ENCODE measurements at regions not wholly inside any gene's neighbourhood (a gene's known extent, or its start where the extent isn't known, plus 50 kb on each side); places are given as distances from the start of the nearest gene placed in this dataset.

GRCh38 chr5:165673499-165673898 lies 2168.1 kb downstream of the MAT2B start:
- intact Hi-C loops (cut with micrococcal nuclease): no loop called here
- no peaks in the 10 kb centered on the region for H3K36me3 Mint-ChIP-seq
- H3K9ac ChIP-seq (ENCODE audit: insufficient read depth, low read length, poor library complexity, severe bottlenecking): no peak overlapping the region
- no peak overlapping the region for H3K4me3 ChIP-seq (replicated peaks in 1 of 3; ENCODE audit: low read depth in 2 of 3, low read length in 3 of 3)
- no peak overlapping the region for H3K27ac ChIP-seq (ENCODE audit: low read depth in 1 of 2, low read length in 2 of 2)
- no peaks in the 10 kb centered on the region for H3K79me2 ChIP-seq (ENCODE audit: insufficient read depth, low read length)
- H3K27me3 ChIP-seq (ENCODE audit: control insufficient read depth in 2 of 2, insufficient read depth in 2 of 2, low read length in 2 of 2): no peaks in the 10 kb centered on the region
- TF ChIP-seq CTCF (IDR thresholded peaks at IDR 0.05): no peak
- no peak overlapping the region for H3K27ac Mint-ChIP-seq
- peaks cover 5 to 9% of the 10 kb centered on the region in 2 donors for H3K9me3 ChIP-seq (replicated peaks in 1 of 2; ENCODE audit: control insufficient read depth in 1 of 2, insufficient read depth in 1 of 2, low read length in 2 of 2)
- no peaks in the 10 kb centered on the region for H4K20me1 ChIP-seq (ENCODE audit: insufficient read depth, low read length)
- no peaks in the 10 kb centered on the region for H3K4me1 Mint-ChIP-seq
- no peak overlapping the region for H2AFZ ChIP-seq (ENCODE audit: insufficient read depth, low read depth, low read length, poor library complexity, severe bottlenecking)
- H3K36me3 ChIP-seq (replicated peaks in 1 of 2; ENCODE audit: control insufficient read depth in 1 of 2, insufficient read depth in 2 of 2, low read length in 2 of 2): no peaks in the 10 kb centered on the region
- no peaks in the 10 kb centered on the region for H3K4me1 ChIP-seq (ENCODE audit: control insufficient read depth in 1 of 2, insufficient read depth in 2 of 2, low read length in 2 of 2)
- peaks cover 0 to 12% (median 2%) of the 10 kb centered on the region in 7 donors for H3K9me3 Mint-ChIP-seq
- H3K27me3 Mint-ChIP-seq (ENCODE audit: low read depth in 3 of 3): no peaks in the 10 kb centered on the region
- H3K4me2 ChIP-seq (replicated peaks; ENCODE audit: extremely low read depth, low read length, poor library complexity, severe bottlenecking): no peak overlapping the region
- DNase-seq: no peak
- H3K4me3 Mint-ChIP-seq: no peak overlapping the region

- H3K9me3 Mint-ChIP-seq: peaks cover 6 to 21% (median 15%) of the 10 kb centered on the region in 7 donors
- DNase-seq: no peak
- Histone ChIP-seq H4K20me1 (ENCODE audit: insufficient read depth, low read length) (no peaks in the 10 kb centered on the region), H3K9ac (ENCODE audit: insufficient read depth, low read length, poor library complexity, severe bottlenecking) (no peak overlapping the region), H3K79me2 (ENCODE audit: insufficient read depth, low read length) (no peaks in the 10 kb centered on the region), H3K36me3 (replicated peaks in 1 of 2; ENCODE audit: control insufficient read depth in 1 of 2, insufficient read depth in 2 of 2, low read length in 2 of 2) (no peaks in the 10 kb centered on the region), H3K27ac (ENCODE audit: low read depth in 1 of 2, low read length in 2 of 2) (no peak overlapping the region), H3K4me3 (replicated peaks in 1 of 3; ENCODE audit: low read depth in 2 of 3, low read length in 3 of 3) (no peak overlapping the region), H3K9me3 (replicated peaks in 1 of 2; ENCODE audit: control insufficient read depth in 1 of 2, insufficient read depth in 1 of 2, low read length in 2 of 2) (peaks cover 13 to 14% of the 10 kb centered on the region in 2 donors), H3K4me2 (replicated peaks; ENCODE audit: extremely low read depth, low read length, poor library complexity, severe bottlenecking) (no peak overlapping the region), H2AFZ (ENCODE audit: insufficient read depth, low read depth, low read length, poor library complexity, severe bottlenecking) (no peak overlapping the region), H3K4me1 (ENCODE audit: control insufficient read depth in 1 of 2, insufficient read depth in 2 of 2, low read length in 2 of 2) (no peaks in the 10 kb centered on the region), H3K27me3 (ENCODE audit: control insufficient read depth in 2 of 2, insufficient read depth in 2 of 2, low read length in 2 of 2) (no peaks in the 10 kb centered on the region)
- WGBS (ENCODE audit: insufficient coverage): no CpG with 5 or more reads among the region's 1 CpG
- H3K4me3 Mint-ChIP-seq: no peak overlapping the region
- intact Hi-C loops (cut with micrococcal nuclease): no loop called here
- TF ChIP-seq CTCF (IDR thresholded peaks at IDR 0.05): no peak
- no peaks in the 10 kb centered on the region for H3K4me1 Mint-ChIP-seq
- no peaks in the 10 kb centered on the region for H3K36me3 Mint-ChIP-seq
- no peak overlapping the region for H3K27ac Mint-ChIP-seq
- H3K27me3 Mint-ChIP-seq (ENCODE audit: low read depth in 3 of 3): no peaks in the 10 kb centered on the region
Measured at GRCh38 chr5:165695796-165696195, 2190.4 kb downstream of the MAT2B start.

Measured in CD14-positive monocyte (primary cell).